ENCODE measurements at regions not wholly inside any gene's neighbourhood (a gene's known extent, or its start where the extent isn't known, plus 50 kb on each side); places are given as distances from the start of the nearest gene placed in this dataset.

DNA sequence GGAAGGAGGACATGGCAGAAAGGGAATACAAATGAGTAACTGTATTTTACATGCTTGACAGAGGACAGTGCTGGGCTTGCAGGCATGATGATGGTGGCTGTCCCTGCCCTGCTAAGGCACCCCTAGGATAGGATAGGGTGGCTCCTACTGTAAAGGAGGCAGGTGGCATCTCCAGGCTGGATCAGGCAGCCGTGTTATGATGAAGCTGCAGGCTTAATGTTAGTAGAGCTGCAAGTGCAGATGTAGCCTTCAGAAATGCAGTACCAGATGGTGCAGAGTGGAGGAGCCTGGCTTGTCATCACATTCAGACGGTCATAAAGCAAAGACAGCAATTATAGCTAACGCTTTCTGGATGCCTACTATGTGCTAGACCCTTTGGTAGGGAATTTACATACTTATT lies 287.9 kb upstream of the PODXL start:
- H3K27me3 Mint-ChIP-seq: peaks cover 2% of the 10 kb centered on the region
- no peaks in the 10 kb centered on the region for H3K9me3 Mint-ChIP-seq
- no peak for TF ChIP-seq CTCF (IDR thresholded peaks at IDR 0.05)
- CTCF ChIA-PET: no interaction called here
- no peak overlapping the region for H3K4me3 Mint-ChIP-seq
- intact Hi-C loops (cut with micrococcal nuclease): no loop called here
- H3K27ac Mint-ChIP-seq: no peak overlapping the region
- H3K4me1 Mint-ChIP-seq: no peaks in the 10 kb centered on the region
- DNase-seq (no peak), ATAC-seq (ENCODE audit: low read depth) (no peak)
- no peaks in the 10 kb centered on the region for H3K36me3 Mint-ChIP-seq (ENCODE audit: low read depth)
- POLR2A ChIA-PET: no interaction called here

- Mint-ChIP-seq H3K4me1 (no peaks in the 10 kb centered on the region), H3K36me3 (ENCODE audit: low read depth) (no peaks in the 10 kb centered on the region)
- POLR2A ChIA-PET: no interaction called here
Observed at GRCh38 chr7:131843898-131844331, 287.5 kb upstream of the PODXL start.

DNA sequence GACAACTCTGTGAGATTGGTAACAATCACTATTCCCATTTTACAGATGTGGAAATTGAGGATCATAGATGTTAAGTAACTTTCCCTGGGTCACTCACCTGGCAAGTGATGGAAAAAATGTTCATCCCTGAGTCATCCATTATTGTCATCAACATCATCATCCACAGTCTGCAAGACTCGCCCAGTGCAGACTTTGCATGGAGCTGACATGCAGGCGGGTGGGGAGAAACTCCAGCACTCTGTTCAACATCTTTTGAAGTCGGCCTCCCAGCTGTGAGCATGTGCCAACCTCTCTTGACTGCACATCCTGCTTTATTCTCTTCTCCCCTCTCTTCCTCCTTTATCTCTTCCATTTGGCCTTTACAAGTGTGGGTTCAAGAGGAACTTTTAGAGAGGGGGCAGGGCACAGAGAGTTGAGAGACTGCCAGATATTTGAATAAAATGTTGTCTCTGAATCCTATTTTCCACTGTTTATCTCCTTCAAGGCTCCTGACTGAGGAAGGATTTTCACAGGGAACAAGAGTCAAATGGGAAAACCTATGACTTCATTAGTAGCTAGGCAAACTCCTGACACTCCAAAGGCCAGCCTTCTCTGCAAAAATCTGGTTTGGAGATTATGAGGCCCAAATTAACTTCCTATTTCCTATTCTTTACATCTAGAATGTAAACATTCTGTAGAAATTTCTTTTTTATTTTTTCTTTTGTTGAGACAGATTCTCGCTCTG lies 283.7 kb upstream of the PODXL start:
- no peaks in the 10 kb centered on the region for H3K4me1 Mint-ChIP-seq
- no peak for ATAC-seq (ENCODE audit: low read depth)
- intact Hi-C loops (cut with micrococcal nuclease): no loop called here
- H3K27ac Mint-ChIP-seq: no peak overlapping the region
- no peak for TF ChIP-seq CTCF (IDR thresholded peaks at IDR 0.05)
- H3K4me3 Mint-ChIP-seq: no peak overlapping the region
- DNase-seq: no peak
- H3K9me3 Mint-ChIP-seq: no peaks in the 10 kb centered on the region
- no peaks in the 10 kb centered on the region for H3K27me3 Mint-ChIP-seq
- no peaks in the 10 kb centered on the region for H3K36me3 Mint-ChIP-seq (ENCODE audit: low read depth)
- POLR2A ChIA-PET: no interaction called here
- CTCF ChIA-PET: no interaction called here

More at GRCh38 chr7:131843898-131844331, 287.5 kb upstream of the PODXL start:
- CTCF ChIA-PET: interaction anchor here (1.3 kb wide), 1 partner anchor 15 kb away, joined by 3 read pairs; no protein-coding TSS in a partner anchor
- Mint-ChIP-seq H3K4me3 (no peak overlapping the region), H3K27ac (no peak overlapping the region), H3K9me3 (no peaks in the 10 kb centered on the region), H3K27me3 (peaks cover 2% of the 10 kb centered on the region)
- no peak for DNase-seq
- TF ChIP-seq CTCF (IDR thresholded peaks at IDR 0.05): no peak
- ATAC-seq (ENCODE audit: low read depth): no peak
- intact Hi-C loops (cut with micrococcal nuclease): no loop called here

GRCh38 chr7:131836733-131837132 lies 280.3 kb upstream of the PODXL start:
- no peaks in the 10 kb centered on the region for H3K9me3 Mint-ChIP-seq
- no peaks in the 10 kb centered on the region for H3K36me3 Mint-ChIP-seq (ENCODE audit: low read depth)
- ATAC-seq (ENCODE audit: low read depth): no peak
- ChIA-PET POLR2A (no interaction called here), CTCF (no interaction called here)
- TF ChIP-seq CTCF (IDR thresholded peaks at IDR 0.05): no peak
- no peak overlapping the region for H3K4me3 Mint-ChIP-seq
- H3K4me1 Mint-ChIP-seq: no peaks in the 10 kb centered on the region
- no peak overlapping the region for H3K27ac Mint-ChIP-seq
- no peak for DNase-seq
- peaks cover 4% of the 10 kb centered on the region for H3K27me3 Mint-ChIP-seq
- intact Hi-C loops (cut with micrococcal nuclease): no loop called here

GRCh38 chr7:131835141-131835540 lies 278.7 kb upstream of the PODXL start:
- Mint-ChIP-seq H3K9me3 (no peaks in the 10 kb centered on the region), H3K36me3 (ENCODE audit: low read depth) (no peaks in the 10 kb centered on the region), H3K4me1 (no peaks in the 10 kb centered on the region), H3K27ac (no peak overlapping the region), H3K4me3 (no peak overlapping the region), H3K27me3 (peaks cover 6% of the 10 kb centered on the region)
- intact Hi-C loops (cut with micrococcal nuclease): no loop called here
- DNase-seq (no peak), ATAC-seq (ENCODE audit: low read depth) (no peak)
- POLR2A ChIA-PET: no interaction called here
- no peak for TF ChIP-seq CTCF (IDR thresholded peaks at IDR 0.05)
- CTCF ChIA-PET: no interaction called here
